22Rv1 (cell line): ENCODE measurements at regions not wholly inside any gene's neighbourhood (a gene's known extent, or its start where the extent isn't known, plus 50 kb on each side); places are given as distances from the start of the nearest gene placed in this dataset.

ENCODE experiments used
- ZFX ChIP-seq: fragments of 450-650 bp; IDR thresholded peaks from 2 replicates; pipeline ENCODE4 v1.6.1; 2017; ENCODE audit warnings: antibody characterized with exemption, borderline replicate concordance
- TF ChIP-seq, protein P1 (sequence below): fragments of 450-650 bp; IDR thresholded peaks from 2 replicates; pipeline ENCODE4 v1.5.1; 2017; ENCODE audit warnings: mild to moderate bottlenecking

DNA sequence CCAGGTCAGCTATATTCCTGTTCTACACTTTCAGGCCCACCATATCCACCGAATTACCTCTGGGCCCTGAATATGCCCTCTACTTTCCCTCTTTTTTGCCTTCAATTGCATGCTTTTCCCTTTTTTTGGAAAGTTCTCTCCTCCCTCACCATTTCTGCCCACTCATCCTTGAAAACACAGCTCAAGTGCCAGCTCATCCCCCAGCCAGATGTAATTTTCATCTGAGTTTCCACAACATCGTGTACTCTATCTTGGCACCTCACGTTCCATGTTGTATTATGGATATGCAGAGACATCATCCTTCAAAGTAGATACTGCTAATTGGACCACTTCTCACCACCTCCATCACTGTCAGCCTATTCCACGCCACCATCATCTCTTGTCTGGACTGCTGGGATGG lies 129.8 kb upstream of the HSD17B12 start:
- TF ChIP-seq, protein P1, sequence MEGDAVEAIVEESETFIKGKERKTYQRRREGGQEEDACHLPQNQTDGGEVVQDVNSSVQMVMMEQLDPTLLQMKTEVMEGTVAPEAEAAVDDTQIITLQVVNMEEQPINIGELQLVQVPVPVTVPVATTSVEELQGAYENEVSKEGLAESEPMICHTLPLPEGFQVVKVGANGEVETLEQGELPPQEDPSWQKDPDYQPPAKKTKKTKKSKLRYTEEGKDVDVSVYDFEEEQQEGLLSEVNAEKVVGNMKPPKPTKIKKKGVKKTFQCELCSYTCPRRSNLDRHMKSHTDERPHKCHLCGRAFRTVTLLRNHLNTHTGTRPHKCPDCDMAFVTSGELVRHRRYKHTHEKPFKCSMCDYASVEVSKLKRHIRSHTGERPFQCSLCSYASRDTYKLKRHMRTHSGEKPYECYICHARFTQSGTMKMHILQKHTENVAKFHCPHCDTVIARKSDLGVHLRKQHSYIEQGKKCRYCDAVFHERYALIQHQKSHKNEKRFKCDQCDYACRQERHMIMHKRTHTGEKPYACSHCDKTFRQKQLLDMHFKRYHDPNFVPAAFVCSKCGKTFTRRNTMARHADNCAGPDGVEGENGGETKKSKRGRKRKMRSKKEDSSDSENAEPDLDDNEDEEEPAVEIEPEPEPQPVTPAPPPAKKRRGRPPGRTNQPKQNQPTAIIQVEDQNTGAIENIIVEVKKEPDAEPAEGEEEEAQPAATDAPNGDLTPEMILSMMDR, result no peak
- TF ChIP-seq ZFX, result no peak
